Neuron (in vitro differentiated cells): ENCODE measurements at regions not wholly inside any gene's neighbourhood (a gene's known extent, or its start where the extent isn't known, plus 50 kb on each side); places are given as distances from the start of the nearest gene placed in this dataset.

Experiments used
- H2AFZ ChIP-seq: one replicate; pipeline ENCODE4 v1.6.1; 2013; ENCODE audit warnings: low read depth, mild to moderate bottlenecking, inconsistent platforms, low read length, moderate library complexity
- H3K27me3 ChIP-seq: one replicate; pipeline ENCODE4 v1.6.1; 2013; ENCODE audit warnings: low read length; ENCODE audit not compliant: insufficient read depth
- H3K36me3 ChIP-seq: one replicate; pipeline ENCODE4 v1.6.1; 2013; ENCODE audit warnings: low read length; ENCODE audit not compliant: insufficient read depth
- H3K4me1 ChIP-seq: one replicate; pipeline ENCODE4 v1.6.1; 2013; ENCODE audit warnings: low read length; ENCODE audit not compliant: insufficient read depth
- H3K4me3 ChIP-seq: 2 replicates; pipeline ENCODE4 v1.5.1; 2013; ENCODE audit warnings: mild to moderate bottlenecking, low read length, moderate library complexity
- H3K9me3 ChIP-seq: one replicate; pipeline ENCODE4 v1.6.1; 2013; ENCODE audit warnings: low read length

DNA sequence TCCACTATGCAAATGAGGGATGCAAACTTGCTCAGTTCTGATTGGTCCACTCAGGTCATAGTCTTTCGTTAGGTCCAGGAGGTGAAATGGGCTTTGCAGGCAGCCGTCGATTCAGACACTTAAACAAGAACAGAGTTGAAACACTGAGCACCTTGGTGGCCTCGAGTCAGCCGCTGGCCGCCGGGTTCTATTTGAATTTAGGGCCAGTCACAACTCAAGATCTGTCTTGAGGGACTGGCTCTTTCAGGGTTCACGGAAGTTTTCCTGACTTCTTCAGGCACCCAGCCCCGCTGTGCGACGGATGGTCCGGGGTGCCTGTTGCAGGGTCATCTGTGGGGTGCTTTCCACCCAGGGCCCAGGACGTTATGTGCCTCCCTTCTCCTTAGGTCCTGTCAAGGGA is 412.8 kb upstream of the IRX4 start:
- Histone ChIP-seq H3K27me3 (no peaks in the 10 kb centered on the region), H3K36me3 (no peaks in the 10 kb centered on the region), H2AFZ (no peak overlapping the region), H3K9me3 (no peaks in the 10 kb centered on the region), H3K4me3 (no peak overlapping the region), H3K4me1 (peaks cover 13% of the 10 kb centered on the region)

DNA sequence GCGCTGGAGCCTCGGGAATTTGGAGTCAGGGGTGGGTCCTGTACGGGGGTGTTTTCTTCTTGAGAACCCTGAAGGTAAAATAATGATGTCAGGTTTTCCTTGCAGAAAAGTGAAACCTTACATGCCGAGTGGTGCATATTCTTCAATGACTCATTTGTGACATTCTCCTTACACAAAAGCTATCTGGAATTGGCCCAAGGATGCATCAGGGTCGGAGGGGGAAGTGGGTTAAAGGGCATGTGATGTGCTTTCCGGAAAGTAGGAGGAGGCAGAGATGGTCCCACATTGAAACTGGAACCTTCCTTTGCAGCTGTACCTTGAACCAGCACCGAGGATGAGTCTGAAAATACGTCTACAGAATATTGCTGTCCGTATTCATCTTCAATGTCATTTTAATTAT is 411.2 kb upstream of the IRX4 start:
- Histone ChIP-seq H2AFZ (no peak overlapping the region), H3K36me3 (no peaks in the 10 kb centered on the region), H3K9me3 (no peaks in the 10 kb centered on the region), H3K4me3 (no peak overlapping the region), H3K4me1 (peaks cover 13% of the 10 kb centered on the region), H3K27me3 (no peaks in the 10 kb centered on the region)

DNA sequence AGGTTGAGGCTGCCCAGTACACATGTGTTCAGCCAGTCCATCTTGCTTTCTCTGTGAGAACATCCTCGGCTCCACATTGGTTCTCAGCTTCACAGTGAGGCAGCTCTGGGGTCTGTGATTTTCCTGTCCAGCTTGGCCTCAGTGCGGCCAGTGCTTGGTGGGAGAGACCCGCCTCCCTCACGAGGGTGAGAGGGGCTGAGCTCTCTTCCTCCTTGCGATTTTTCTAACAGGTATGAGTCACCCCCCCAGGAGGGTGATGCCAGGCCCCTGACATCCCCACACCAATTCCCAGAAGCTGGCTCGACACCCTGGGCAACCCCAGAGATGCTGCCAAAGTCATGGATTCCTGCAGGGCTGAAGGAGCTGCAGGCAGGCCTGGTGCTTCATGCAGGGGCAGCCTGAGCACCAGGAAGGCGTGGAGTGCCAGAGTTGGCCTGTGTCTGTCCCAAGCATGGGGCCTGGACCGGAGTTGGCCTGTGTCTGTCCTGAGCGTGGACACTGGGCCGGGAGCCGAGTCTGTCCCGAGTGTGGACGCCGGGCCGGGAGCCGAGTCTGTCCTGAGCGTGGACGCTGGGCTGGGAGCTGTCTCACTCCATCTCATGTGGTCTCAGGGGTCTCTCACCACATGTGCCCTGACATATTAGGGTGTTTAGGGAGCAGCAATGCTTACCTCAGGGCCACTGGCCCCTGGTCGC is 408.6 kb upstream of the IRX4 start:
- H3K36me3 ChIP-seq: no peaks in the 10 kb centered on the region
- no peak overlapping the region for H2AFZ ChIP-seq
- no peak overlapping the region for H3K4me3 ChIP-seq
- no peaks in the 10 kb centered on the region for H3K27me3 ChIP-seq
- peaks cover 11% of the 10 kb centered on the region for H3K4me1 ChIP-seq
- H3K9me3 ChIP-seq: no peaks in the 10 kb centered on the region

DNA sequence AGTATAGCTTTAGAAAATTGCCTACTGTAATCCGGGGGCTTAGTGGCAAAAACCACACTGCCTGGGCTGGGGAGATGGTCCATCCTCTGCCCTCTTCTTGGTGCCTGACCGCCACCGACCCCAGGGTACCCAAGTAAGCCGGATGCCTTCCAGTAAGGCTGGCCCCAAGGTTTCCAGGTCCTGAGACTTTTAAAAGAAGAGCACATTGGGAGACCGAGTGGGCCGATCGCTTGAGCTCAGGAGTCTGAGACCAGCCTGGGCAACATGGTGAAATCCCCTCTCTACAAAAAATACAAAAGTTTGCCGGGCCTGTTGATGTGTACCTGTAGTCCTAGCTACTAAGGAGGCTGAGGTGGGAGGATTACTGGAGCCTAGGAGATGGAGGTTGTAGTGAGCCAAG is 406.7 kb upstream of the IRX4 start:
- no peaks in the 10 kb centered on the region for H3K27me3 ChIP-seq

DNA sequence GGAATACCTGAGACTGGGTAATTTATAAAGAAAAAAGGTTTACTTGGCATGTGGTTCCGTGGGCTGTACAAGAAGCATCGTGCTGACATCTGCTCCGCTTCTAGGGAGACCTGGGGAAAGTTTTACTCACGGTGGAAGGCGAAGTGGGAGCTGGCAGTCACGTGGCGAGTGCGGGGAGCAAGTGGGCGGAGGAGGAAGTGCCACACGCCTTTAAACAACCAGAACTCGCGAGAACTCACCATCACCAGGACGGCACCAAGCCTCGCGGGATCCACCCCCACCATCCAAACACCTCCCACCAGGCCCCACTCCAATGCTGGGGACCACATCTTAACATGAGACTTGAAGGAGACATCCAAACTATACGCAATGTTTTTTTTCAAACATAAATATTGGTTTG is 406.2 kb upstream of the IRX4 start:
- no peak overlapping the region for H2AFZ ChIP-seq
- H3K36me3 ChIP-seq: no peaks in the 10 kb centered on the region
- no peak overlapping the region for H3K4me3 ChIP-seq
- peaks cover under 1% of the 10 kb centered on the region for H3K4me1 ChIP-seq
- no peaks in the 10 kb centered on the region for H3K9me3 ChIP-seq
- H3K27me3 ChIP-seq: no peaks in the 10 kb centered on the region

More for the DNA sequence above, 406.7 kb upstream of the IRX4 start:
- Histone ChIP-seq H3K4me1 (peaks cover 3% of the 10 kb centered on the region), H3K36me3 (no peaks in the 10 kb centered on the region), H3K9me3 (no peaks in the 10 kb centered on the region), H2AFZ (no peak overlapping the region), H3K4me3 (no peak overlapping the region)

DNA sequence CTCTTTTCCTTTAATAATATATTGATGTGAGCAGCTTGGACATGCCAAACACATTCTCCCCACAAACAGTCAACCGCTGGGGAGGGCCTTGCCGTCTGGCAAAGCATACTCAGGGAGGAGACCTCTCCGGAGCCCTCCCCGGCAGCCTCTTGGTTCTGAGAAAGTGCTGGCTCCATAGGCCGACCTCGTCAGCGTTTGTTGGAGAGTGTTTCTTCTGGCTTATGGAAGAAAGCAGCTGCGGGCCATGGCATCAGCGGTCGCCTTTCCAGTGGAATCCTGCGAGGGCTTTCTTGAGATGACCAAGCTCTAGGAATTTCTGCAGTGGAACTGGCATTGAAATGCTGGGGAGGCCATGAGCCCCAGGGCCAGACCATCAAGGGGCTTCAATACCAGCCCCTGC is 405.7 kb upstream of the IRX4 start:
- no peaks in the 10 kb centered on the region for H3K27me3 ChIP-seq
- no peak overlapping the region for H2AFZ ChIP-seq
- H3K4me3 ChIP-seq: no peak overlapping the region
- no peaks in the 10 kb centered on the region for H3K4me1 ChIP-seq
- H3K9me3 ChIP-seq: no peaks in the 10 kb centered on the region
- H3K36me3 ChIP-seq: no peaks in the 10 kb centered on the region

DNA sequence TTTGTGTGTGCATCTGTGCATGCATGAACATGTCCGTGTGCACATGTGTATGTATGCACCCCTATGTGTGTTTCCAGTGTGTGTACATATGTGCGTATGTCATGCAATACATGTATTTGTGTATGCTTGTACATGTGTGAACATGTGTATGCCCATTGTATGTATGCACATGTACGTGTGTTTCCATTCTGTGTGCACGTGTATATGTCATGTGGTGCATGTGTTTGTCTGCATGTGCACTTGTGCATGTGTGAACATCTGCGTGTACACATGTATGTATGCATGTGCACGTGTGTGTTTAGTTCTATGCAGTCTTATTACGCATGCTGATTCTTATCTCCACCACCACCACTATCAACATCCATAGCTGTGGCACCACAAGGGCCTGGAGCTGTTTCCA is 403.5 kb upstream of the IRX4 start:
- H3K4me1 ChIP-seq: no peaks in the 10 kb centered on the region
- no peaks in the 10 kb centered on the region for H3K36me3 ChIP-seq
- no peak overlapping the region for H2AFZ ChIP-seq
- H3K27me3 ChIP-seq: no peaks in the 10 kb centered on the region
- no peak overlapping the region for H3K4me3 ChIP-seq
- no peaks in the 10 kb centered on the region for H3K9me3 ChIP-seq

DNA sequence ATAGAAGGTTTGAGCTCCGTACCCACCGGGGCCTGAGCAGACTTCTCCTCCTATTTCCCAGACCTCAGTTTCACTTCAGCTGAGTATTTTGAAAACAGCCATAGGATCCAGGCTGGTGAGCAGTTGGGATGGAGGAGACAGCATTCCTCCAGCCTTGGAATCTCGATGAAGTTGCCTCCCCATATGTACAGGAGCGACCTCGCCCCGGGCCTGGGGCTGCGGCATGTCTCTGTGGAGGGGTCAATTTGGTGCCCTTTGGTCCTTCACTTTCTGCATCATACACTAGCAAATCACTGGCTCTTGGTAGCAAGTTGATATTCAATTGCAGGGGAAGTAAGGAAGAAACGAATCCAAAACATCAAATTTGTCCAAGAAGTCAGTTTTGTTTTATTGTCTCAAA is 402.0 kb upstream of the IRX4 start:
- no peaks in the 10 kb centered on the region for H3K36me3 ChIP-seq
- no peak overlapping the region for H2AFZ ChIP-seq
- H3K9me3 ChIP-seq: no peaks in the 10 kb centered on the region
- H3K4me1 ChIP-seq: no peaks in the 10 kb centered on the region
- no peak overlapping the region for H3K4me3 ChIP-seq
- no peaks in the 10 kb centered on the region for H3K27me3 ChIP-seq

DNA sequence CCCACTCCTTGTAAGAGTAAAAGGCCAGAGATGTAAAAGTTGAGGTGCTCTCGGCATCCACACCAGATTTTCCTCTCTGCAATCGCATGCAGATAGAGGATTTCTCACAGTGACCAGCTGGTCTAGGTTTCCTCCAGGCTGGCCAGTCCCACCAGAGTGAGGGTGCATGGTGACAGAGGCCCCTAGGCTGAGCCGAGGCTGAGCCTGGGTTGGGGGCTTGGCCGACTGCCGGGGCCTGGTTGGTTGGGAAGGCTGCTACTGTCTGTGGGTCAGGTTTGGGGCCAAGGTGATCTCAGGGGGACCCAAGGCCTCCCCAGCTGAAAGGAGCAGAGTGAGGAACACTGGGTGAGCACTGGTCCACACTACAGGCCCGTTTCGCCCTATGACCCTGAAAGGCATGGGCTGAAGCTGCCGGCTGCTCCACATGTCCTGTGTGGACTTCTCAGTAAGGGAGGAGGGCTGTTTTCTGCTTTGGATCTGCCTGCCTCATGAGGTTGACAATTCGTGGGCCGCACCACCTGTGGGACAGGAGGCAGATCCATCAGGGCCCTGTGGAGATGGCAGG is 400.8 kb upstream of the IRX4 start:
- no peaks in the 10 kb centered on the region for H3K36me3 ChIP-seq
- no peaks in the 10 kb centered on the region for H3K27me3 ChIP-seq
- H2AFZ ChIP-seq: no peak overlapping the region
- H3K9me3 ChIP-seq: no peaks in the 10 kb centered on the region
- H3K4me3 ChIP-seq: no peak overlapping the region
- no peaks in the 10 kb centered on the region for H3K4me1 ChIP-seq

DNA sequence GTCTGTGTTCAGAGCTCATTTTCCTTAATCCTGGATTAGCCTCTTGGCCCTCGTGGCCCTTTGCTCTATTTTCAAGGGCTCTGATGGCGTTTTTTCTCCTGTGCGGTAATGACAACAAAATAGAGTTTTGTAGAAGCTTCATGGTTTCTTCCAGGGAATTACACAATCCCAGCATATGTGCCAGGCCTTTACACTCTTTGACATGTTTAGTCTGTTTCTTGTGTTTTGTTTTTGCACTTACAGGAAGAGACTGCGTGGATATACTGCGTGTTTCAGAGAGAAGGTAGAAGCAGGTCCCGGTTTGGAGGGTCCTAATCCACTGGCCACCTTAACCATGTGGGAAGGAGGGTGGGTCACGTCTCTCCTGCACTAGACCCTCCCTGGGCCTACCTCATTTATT is 400.2 kb upstream of the IRX4 start:
- Histone ChIP-seq H3K36me3 (no peaks in the 10 kb centered on the region), H2AFZ (no peak overlapping the region), H3K4me3 (no peak overlapping the region), H3K4me1 (no peaks in the 10 kb centered on the region), H3K9me3 (no peaks in the 10 kb centered on the region), H3K27me3 (no peaks in the 10 kb centered on the region)

DNA sequence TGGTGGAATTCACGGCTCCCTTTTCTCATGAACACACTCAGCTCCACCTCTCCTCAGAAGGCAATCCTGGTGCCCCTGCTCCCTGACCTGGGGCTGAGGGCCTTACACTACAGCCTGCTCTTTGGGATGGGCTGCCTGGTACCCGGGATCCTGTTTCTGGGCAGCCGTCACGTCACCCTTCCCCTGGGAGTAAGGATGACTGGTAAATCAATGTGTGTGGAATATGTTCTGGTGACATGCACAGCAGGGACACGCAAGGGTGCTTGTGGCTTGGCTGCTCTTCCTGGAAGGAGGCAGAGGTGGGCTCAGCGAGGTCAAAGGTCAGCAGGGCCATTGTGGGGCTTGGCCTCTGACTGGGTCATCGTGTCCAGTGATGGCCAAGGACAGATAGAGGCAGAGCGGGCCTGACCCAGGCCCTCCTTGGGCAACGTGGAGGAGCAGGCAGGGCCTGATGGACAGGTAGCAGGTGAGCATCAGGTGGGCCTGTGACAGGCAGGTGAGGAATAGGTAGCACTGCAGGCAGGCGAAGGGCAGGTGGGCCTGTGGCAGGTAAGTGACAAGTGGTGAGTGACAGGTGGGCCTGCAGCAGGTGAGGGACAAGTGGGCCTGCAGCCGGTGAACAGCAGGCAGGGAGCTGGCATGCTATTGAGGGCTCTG is 399.4 kb upstream of the IRX4 start:
- no peaks in the 10 kb centered on the region for H3K9me3 ChIP-seq
- H2AFZ ChIP-seq: no peak overlapping the region
- H3K36me3 ChIP-seq: no peaks in the 10 kb centered on the region
- no peaks in the 10 kb centered on the region for H3K27me3 ChIP-seq
- H3K4me1 ChIP-seq: no peaks in the 10 kb centered on the region
- H3K4me3 ChIP-seq: no peak overlapping the region

DNA sequence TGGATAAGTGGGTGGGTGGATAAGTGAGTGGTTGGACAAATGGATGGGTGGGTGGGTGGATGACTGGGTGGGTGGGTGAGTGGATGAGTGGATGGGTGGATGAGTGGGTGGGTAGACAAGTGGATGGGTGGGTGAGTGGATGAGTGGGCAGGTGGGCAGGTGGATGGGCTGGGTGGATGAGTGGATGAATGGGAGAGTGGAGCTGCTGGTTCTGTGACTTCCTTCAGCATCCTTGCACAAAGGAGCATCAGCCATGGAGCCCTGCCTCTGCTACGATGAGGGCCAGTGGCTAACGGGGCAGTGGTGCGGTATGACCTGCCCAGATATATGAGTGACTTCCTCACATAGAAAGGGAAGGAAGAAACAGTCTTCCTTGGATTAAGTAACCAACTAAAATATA is 398.7 kb upstream of the IRX4 start:
- no peaks in the 10 kb centered on the region for H3K9me3 ChIP-seq
- no peak overlapping the region for H3K4me3 ChIP-seq
- H3K27me3 ChIP-seq: no peaks in the 10 kb centered on the region
- H3K36me3 ChIP-seq: no peaks in the 10 kb centered on the region
- no peaks in the 10 kb centered on the region for H3K4me1 ChIP-seq
- H2AFZ ChIP-seq: no peak overlapping the region

DNA sequence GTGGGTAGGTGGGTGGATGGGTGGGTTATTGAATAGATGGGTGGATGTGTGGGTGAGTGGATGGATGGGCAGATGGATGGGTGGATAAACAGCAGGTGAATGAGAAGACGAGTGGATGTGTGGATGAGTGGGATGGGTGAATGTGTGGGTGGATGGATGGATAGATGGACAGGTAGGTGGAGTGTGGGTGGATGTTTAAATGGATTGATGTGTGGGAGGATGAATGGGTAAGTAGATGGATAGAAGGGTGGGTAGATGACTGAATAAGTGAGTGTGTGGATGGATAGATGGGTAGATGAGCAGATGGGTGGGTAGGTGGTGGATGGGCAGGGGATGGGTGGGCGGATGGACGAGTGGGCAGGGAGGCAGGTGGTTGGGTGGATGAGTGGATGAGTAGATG is 397.6 kb upstream of the IRX4 start:
- Histone ChIP-seq H3K27me3 (no peaks in the 10 kb centered on the region), H3K4me3 (no peak overlapping the region), H3K9me3 (no peaks in the 10 kb centered on the region), H3K36me3 (no peaks in the 10 kb centered on the region), H3K4me1 (no peaks in the 10 kb centered on the region), H2AFZ (no peak overlapping the region)
